Neutrophil (primary cell): ENCODE measurements at regions not wholly inside any gene's neighbourhood (a gene's known extent, or its start where the extent isn't known, plus 50 kb on each side); places are given as distances from the start of the nearest gene placed in this dataset.

ENCODE experiments used
- H3K27ac ChIP-seq: fragments of 200-600 bp; sonication (generic); 2 replicates; pipeline ENCODE4 v1.5.1; 2016; ENCODE audit warnings: mild to moderate bottlenecking, moderate library complexity
- H3K27me3 ChIP-seq: fragments of 200-600 bp; sonication (generic); 2 replicates; pipeline ENCODE4 v1.6.0; 2016; ENCODE audit warnings: mild to moderate bottlenecking
- H3K36me3 ChIP-seq: fragments of 200-600 bp; sonication (generic); 2 replicates; pipeline ENCODE4 v1.5.1; 2017
- H3K4me1 ChIP-seq, 2 experiments: fragments of 200-600 bp in 1 of 2; sonication (generic) in 1 of 2; 1 replicate in 1 of 2; 2 replicates in 1 of 2; pipeline versions ENCODE4 v1.5.1 to v1.6.1; 2013 to 2016; ENCODE audit warnings: low read depth in 1 of 2, low read length in 1 of 2, mild to moderate bottlenecking in 1 of 2, moderate library complexity in 1 of 2; ENCODE audit not compliant: control insufficient read depth in 1 of 2, insufficient read depth in 1 of 2
- H3K4me3 ChIP-seq, 2 experiments: fragments of 200-600 bp in 1 of 2; sonication (generic) in 1 of 2; 1 replicate in 1 of 2; 2 replicates in 1 of 2; pipeline ENCODE4 v1.5.1; 2013 to 2016; ENCODE audit warnings: low read depth in 1 of 2, low read length in 1 of 2, mild to moderate bottlenecking in 1 of 2, moderate library complexity in 1 of 2
- H3K9me3 ChIP-seq: fragments of 200-600 bp; sonication (generic); 2 replicates; pipeline ENCODE4 v1.5.1; 2016
- CTCF ChIP-seq: fragments of 200-600 bp; sonication (generic); IDR thresholded peaks from 2 replicates; pipeline ENCODE4 v1.5.1; 2016; ENCODE audit warnings: antibody characterized with exemption

- Histone ChIP-seq H3K36me3 (no peaks in the 10 kb centered on the region), H3K4me1 (no peaks in the 10 kb centered on the region), H3K27me3 (no peaks in the 10 kb centered on the region), H3K4me3 (no peak overlapping the region), H3K9me3 (no peaks in the 10 kb centered on the region), H3K27ac (no peak overlapping the region)
- TF ChIP-seq CTCF: no peak
Measured at GRCh38 chr1:235047331-235047871, 81.2 kb downstream of the TOMM20 start.

GRCh38 chr1:235045921-235046601 lies 82.6 kb downstream of the TOMM20 start:
- H3K27me3 ChIP-seq: no peaks in the 10 kb centered on the region
- no peaks in the 10 kb centered on the region for H3K36me3 ChIP-seq
- no peak overlapping the region for H3K27ac ChIP-seq
- H3K4me3 ChIP-seq: no peak overlapping the region
- peaks cover 7 to 8% of the 10 kb centered on the region in 2 experiments for H3K4me1 ChIP-seq
- TF ChIP-seq CTCF: no peak
- H3K9me3 ChIP-seq: no peaks in the 10 kb centered on the region

GRCh38 chr1:235045034-235045690 lies 83.5 kb downstream of the TOMM20 start:
- Histone ChIP-seq H3K4me1 (peaks cover 11 to 12% of the 10 kb centered on the region in 2 experiments), H3K36me3 (no peaks in the 10 kb centered on the region), H3K9me3 (no peaks in the 10 kb centered on the region), H3K4me3 (no peak overlapping the region), H3K27me3 (no peaks in the 10 kb centered on the region), H3K27ac (no peak overlapping the region)
- TF ChIP-seq CTCF: no peak

GRCh38 chr1:235043234-235043633 lies 85.4 kb downstream of the TOMM20 start:
- Histone ChIP-seq H3K27ac (no peak overlapping the region), H3K36me3 (no peaks in the 10 kb centered on the region), H3K27me3 (no peaks in the 10 kb centered on the region), H3K4me1 (peaks cover 11 to 12% of the 10 kb centered on the region in 2 experiments), H3K4me3 (no peak overlapping the region), H3K9me3 (no peaks in the 10 kb centered on the region)
- no peak for TF ChIP-seq CTCF

GRCh38 chr1:235038701-235039100 lies 89.9 kb downstream of the TOMM20 start:
- H3K27me3 ChIP-seq: no peaks in the 10 kb centered on the region
- no peaks in the 10 kb centered on the region for H3K9me3 ChIP-seq
- TF ChIP-seq CTCF: no peak
- no peak overlapping the region for H3K4me3 ChIP-seq
- no peaks in the 10 kb centered on the region for H3K36me3 ChIP-seq
- H3K27ac ChIP-seq: no peak overlapping the region
- peaks cover 11 to 12% of the 10 kb centered on the region in 2 experiments for H3K4me1 ChIP-seq
